ENCODE measurements at regions not wholly inside any gene's neighbourhood (a gene's known extent, or its start where the extent isn't known, plus 50 kb on each side); places are given as distances from the start of the nearest gene placed in this dataset.

DNA sequence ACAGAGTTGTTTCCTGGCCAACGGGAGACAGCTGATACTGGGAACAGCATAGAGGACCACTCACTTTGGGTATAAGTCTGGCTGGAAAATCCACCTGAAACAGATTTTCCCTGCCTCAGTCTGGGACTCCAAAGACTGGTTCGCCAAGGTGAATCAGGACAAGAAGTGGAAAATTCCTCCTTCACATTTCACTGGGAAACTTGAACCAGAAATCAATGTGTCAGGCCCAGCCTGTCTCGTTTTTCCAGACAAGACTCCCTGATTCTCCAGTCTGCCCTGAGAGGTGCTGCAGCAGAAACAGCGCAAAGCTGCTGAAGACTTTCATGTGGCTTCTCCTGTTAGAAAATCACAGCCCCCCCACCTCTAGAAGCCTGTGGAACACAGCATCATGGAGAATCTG, 269.8 kb downstream of the OPA1 start:
- CTCF ChIA-PET = interaction anchor here (1.0 kb wide), 1 partner anchor 81 kb away, joined by 3 read pairs; no protein-coding TSS in a partner anchor
- DNase-seq (ENCODE audit: low spot score) = no peak
- H3K27ac ChIP-seq = no peak overlapping the region
- POLR2A ChIA-PET (ENCODE audit: low non-redundant PET) = no interaction called here
- no peak for TF ChIP-seq CTCF (conservative IDR thresholded peaks at IDR 0.05; ENCODE audit: low read depth)

DNA sequence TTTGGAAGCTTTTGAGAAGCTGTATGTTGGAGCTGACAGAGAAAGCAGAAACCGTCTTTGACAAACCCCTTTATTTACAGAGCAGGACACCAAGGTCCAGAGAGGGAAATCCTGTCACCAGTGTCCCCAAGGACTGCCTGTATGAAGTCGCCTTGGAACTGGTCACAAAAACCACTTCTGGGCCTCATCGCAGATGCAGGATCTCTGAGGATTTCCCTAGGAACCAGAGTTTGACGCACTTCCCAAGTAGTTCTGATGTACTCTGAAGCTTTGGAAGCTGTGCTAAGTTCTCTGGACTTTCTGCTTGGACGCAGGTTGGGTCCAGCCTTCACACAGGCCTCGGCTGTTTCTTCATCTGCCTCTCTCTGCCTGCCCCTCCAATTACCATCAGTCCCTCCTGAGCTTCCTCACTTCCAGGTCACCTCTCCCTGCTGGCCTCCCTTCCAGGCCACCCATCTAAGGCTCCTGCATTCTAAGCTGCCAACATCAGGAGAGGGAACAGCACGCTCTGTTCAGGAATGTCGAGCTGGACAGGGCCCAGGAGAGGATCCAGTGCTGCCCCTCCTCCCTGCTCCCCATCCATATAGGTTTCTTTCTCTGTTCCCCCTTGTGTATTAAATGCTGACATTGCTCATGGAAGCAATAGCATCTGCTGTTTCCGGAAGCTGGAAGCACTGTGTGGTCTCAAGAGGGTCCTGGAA, 270.8 kb downstream of the OPA1 start:
- ChIA-PET CTCF (interaction anchor here (0.7 to 1.0 kb wide), 2 partner anchors 78 to 82 kb away, joined by 3 read pairs; no protein-coding TSS in a partner anchor), POLR2A (ENCODE audit: low non-redundant PET) (no interaction called here)
- TF ChIP-seq CTCF (conservative IDR thresholded peaks at IDR 0.05; ENCODE audit: low read depth) = no peak
- H3K27ac ChIP-seq = no peak overlapping the region
- DNase-seq (ENCODE audit: low spot score) = no peak

- ChIA-PET CTCF (no interaction called here), POLR2A (ENCODE audit: low non-redundant PET) (no interaction called here)
- no peak for DNase-seq (ENCODE audit: low spot score)
- H3K27ac ChIP-seq = no peak overlapping the region
- TF ChIP-seq CTCF (conservative IDR thresholded peaks at IDR 0.05; ENCODE audit: low read depth) = no peak
Measured at GRCh38 chr3:193865339-193865738, 270.6 kb upstream of the HES1 start.

GRCh38 chr3:193865896-193866480, 270.0 kb upstream of the HES1 start:
- ChIA-PET CTCF (interaction anchor here (1.4 kb wide), 1 partner anchor 85 kb away, joined by 6 read pairs; no protein-coding TSS in a partner anchor), POLR2A (ENCODE audit: low non-redundant PET) (no interaction called here)
- DNase-seq (ENCODE audit: low spot score) = no peak
- no peak overlapping the region for H3K27ac ChIP-seq
- TF ChIP-seq CTCF (conservative IDR thresholded peaks at IDR 0.05; ENCODE audit: low read depth) = no peak

- no peak for DNase-seq (ENCODE audit: low spot score)
Measured at GRCh38 chr3:193868590-193868989, 267.4 kb upstream of the HES1 start.

More at GRCh38 chr3:193868590-193868989, 267.4 kb upstream of the HES1 start:
- CTCF ChIA-PET = no interaction called here
- POLR2A ChIA-PET (ENCODE audit: low non-redundant PET) = no interaction called here
- H3K27ac ChIP-seq = peak overlapping the region; percentile 86
- no peak for TF ChIP-seq CTCF (conservative IDR thresholded peaks at IDR 0.05; ENCODE audit: low read depth)

All from RWPE1 (cell line).